Heart right ventricle (tissue), 16 donors: ENCODE measurements at regions not wholly inside any gene's neighbourhood (a gene's known extent, or its start where the extent isn't known, plus 50 kb on each side); places are given as distances from the start of the nearest gene placed in this dataset.

Experiments used
- ATAC-seq, 8 donors: fragments of 200-7000 bp; cut with Tn5 transposase; one replicate each; pipeline ENCODE4 v1.9.1; 2020; ENCODE audit warnings: mild to moderate bottlenecking in 8 of 8, moderate library complexity in 8 of 8, moderate number of reproducible peaks in 1 of 8
- DNase-seq, 2 donors: peaks; one replicate each; pipeline ENCODE4 v3.0.0-alpha.2; 2020
- H3K27ac ChIP-seq, 10 donors: fragments of 200-600 bp; sonication (generic) in 2 of 10; one replicate each; pipeline versions ENCODE4 v1.5.0 to v1.8.0; 2020 to 2022; ENCODE audit warnings: mild to moderate bottlenecking in 3 of 10
- H3K27me3 ChIP-seq, 7 donors: fragments of 200-600 bp; one replicate each; pipeline ENCODE4 v1.8.0; 2021 to 2022; ENCODE audit warnings: mild to moderate bottlenecking in 2 of 7
- H3K36me3 ChIP-seq, 9 donors: fragments of 200-600 bp; sonication (generic) in 1 of 9; one replicate each; pipeline versions ENCODE4 v1.5.0 to v1.8.0; 2020 to 2022; ENCODE audit warnings: mild to moderate bottlenecking in 2 of 9
- H3K4me1 ChIP-seq, 9 donors: fragments of 200-600 bp; sonication (generic) in 1 of 9; one replicate each; pipeline versions ENCODE4 v1.5.0 to v1.8.0; 2020 to 2022; ENCODE audit warnings: mild to moderate bottlenecking in 4 of 9
- H3K4me3 ChIP-seq, 10 donors: fragments of 200-600 bp; sonication (generic) in 2 of 10; one replicate each; pipeline versions ENCODE4 v1.5.0 to v1.8.0; 2020 to 2022; ENCODE audit warnings: mild to moderate bottlenecking in 7 of 10, moderate library complexity in 2 of 10
- H3K9me3 ChIP-seq, 11 donors: fragments of 200-600 bp in 10 of 11; sonication (generic) in 2 of 11; one replicate each; pipeline versions ENCODE4 v1.5.0 to v1.8.0; 2013 to 2022; ENCODE audit warnings: mild to moderate bottlenecking in 2 of 11, control low read depth in 1 of 11, moderate library complexity in 1 of 11
- CTCF ChIP-seq, 9 donors: fragments of 200-600 bp; sonication (generic) in 2 of 9; IDR thresholded peaks; one replicate each; pipeline versions ENCODE4 v1.5.0 to v1.8.0; 2021 to 2022; ENCODE audit warnings: antibody characterized with exemption in 9 of 9, mild to moderate bottlenecking in 5 of 9, moderate library complexity in 1 of 9
- WGBS, 2 donors: extraction: QIAGEN DNeasy Blood & Tissue Kit; methylation state at CpG; one replicate each; pipeline ENCODE4 v1.1.7; 2013; ENCODE audit warnings: inconsistent platforms in 1 of 2; 5-methylcytosine and 5-hydroxymethylcytosine counted together
- intact Hi-C, 10 donors: fragments of 100-400 bp; cut with DNase I; formaldehyde crosslinking; loops; one replicate each; pipeline versions ENCODE4 v1.11.1 to v1.14.2; 2022
- donor health status: Arrhythmogenic right ventricular cardiomyopathy.
- donor health status: ischemic (EF 13 %, LVEDD 7.1; RV severe dilation, severe dysfunction).
- donor health status: healthy with polysubstance abuse.
- donor health status: DM: no; HTN: yes; CAD: no.
- donor health status: DM: no; HTN: no; CAD: no.
- donor health status: ischemic (EF 25% LVEDD 6.9; RV normal size, moderate dysfunction).
- donor health status: ischemic (EF 25% LVEDD 5.7; RV mildly dilated, moderate dysfunction).
- donor health status: healthy.
- donor health status: DM: yes; HTN: yes; CAD: no.
- donor health status: Ischemic cardiomyopathy.
- donor health status: ischemic (EF 35%, LVEDD 5.7; RV mildly dilated, moderate dysfunction).
- donor health status: nonischemic (EF 11% LVEDD 7.7; RV severe dilation, severe dysfunction).
- donor health status: DM: yes; HTN: yes; CAD: no.
- donor health status: PGD.
- donor health status: ischemic (EF 29% LVEDD 5.4; RV normal size, mild dysfunction).
- donor health status: nonischemic (EF 23%, LVEDD 6.1; RV moderate dilation, normal function).

GRCh38 chr6:917939-918338 is 225.0 kb upstream of the EXOC2 start:
- Histone ChIP-seq H3K9me3 (peaks cover 0 to 42% (median 16%) of the 10 kb centered on the region in 11 donors), H3K4me1 (no peaks in the 10 kb centered on the region), H3K36me3 (no peaks in the 10 kb centered on the region), H3K4me3 (no peak overlapping the region), H3K27ac (no peak overlapping the region), H3K27me3 (peaks cover 0 to 28% (median 20%) of the 10 kb centered on the region in 7 donors)
- intact Hi-C loops: loop anchor here in 7 of 10 donors (5.0 to 10.0 kb wide), 4 partner anchors 457 to 477 kb away; partner anchors contain the start of gene FOXF2 (in 4 of the 7)
- no peak for ATAC-seq
- WGBS, 2 donors: 65 to 69% methylated on average over 3 of the region's 3 CpGs
- TF ChIP-seq CTCF (IDR thresholded peaks at IDR 0.05): no peak
- DNase-seq: no peak

GRCh38 chr6:917296-917695 is 224.4 kb upstream of the EXOC2 start:
- WGBS, 2 donors: 38 to 46% methylated on average over 2 of the region's 2 CpGs
- Histone ChIP-seq H3K9me3 (peaks cover 0 to 42% (median 16%) of the 10 kb centered on the region in 11 donors), H3K4me3 (no peak overlapping the region), H3K36me3 (no peaks in the 10 kb centered on the region), H3K27ac (no peak overlapping the region), H3K27me3 (peaks cover 0 to 27% (median 25%) of the 10 kb centered on the region in 7 donors), H3K4me1 (no peaks in the 10 kb centered on the region)
- ATAC-seq: no peak
- intact Hi-C loops: loop anchor here in 7 of 10 donors (5.0 to 10.0 kb wide), 4 partner anchors 458 to 478 kb away; partner anchors contain the start of gene FOXF2 (in 4 of the 7)
- DNase-seq: no peak
- no peak for TF ChIP-seq CTCF (IDR thresholded peaks at IDR 0.05)

- WGBS, 2 donors: 93 to 95% methylated on average over 8 of the region's 8 CpGs
- intact Hi-C loops: loop anchor here in 7 of 10 donors (5.0 to 10.0 kb wide), 4 partner anchors 459 to 479 kb away; partner anchors contain the start of gene FOXF2 (in 4 of the 7)
Observed at GRCh38 chr6:916131-916530, 223.2 kb upstream of the EXOC2 start.

More at GRCh38 chr6:916131-916530, 223.2 kb upstream of the EXOC2 start:
- peaks cover 0 to 36% (median 28%) of the 10 kb centered on the region in 7 donors for H3K27me3 ChIP-seq
- no peak overlapping the region for H3K4me3 ChIP-seq
- no peak overlapping the region for H3K27ac ChIP-seq
- no peak for DNase-seq
- H3K9me3 ChIP-seq: peaks cover 0 to 32% (median 9%) of the 10 kb centered on the region in 11 donors
- no peaks in the 10 kb centered on the region for H3K4me1 ChIP-seq
- H3K36me3 ChIP-seq: no peaks in the 10 kb centered on the region
- ATAC-seq: no peak
- TF ChIP-seq CTCF (IDR thresholded peaks at IDR 0.05): no peak
